ENCODE measurements at regions not wholly inside any gene's neighbourhood (a gene's known extent, or its start where the extent isn't known, plus 50 kb on each side); places are given as distances from the start of the nearest gene placed in this dataset.

- no peak for DNase-seq (ENCODE audit: low read depth)
These were observed 268.3 kb downstream of the MN1 start for GRCh38 chr22:27533105-27533745.

- DNase-seq (ENCODE audit: low read depth): peak; percentile 28
These were observed 266.8 kb downstream of the MN1 start for GRCh38 chr22:27534720-27535125.

GRCh38 chr22:27535452-27535851 is 266.1 kb downstream of the MN1 start:
- no peak for DNase-seq (ENCODE audit: low read depth)

GRCh38 chr22:27537501-27537900 is 264.1 kb downstream of the MN1 start:
- no peak for DNase-seq (ENCODE audit: low read depth)

- DNase-seq (ENCODE audit: low read depth): no peak
These were observed 262.9 kb downstream of the MN1 start for GRCh38 chr22:27538666-27539065.

GRCh38 chr22:27540247-27540646 is 261.3 kb downstream of the MN1 start:
- no peak for DNase-seq (ENCODE audit: low read depth)

- no peak for DNase-seq (ENCODE audit: low read depth)
These were observed 260.7 kb downstream of the MN1 start for GRCh38 chr22:27540656-27541396.

- no peak for DNase-seq (ENCODE audit: low read depth)
These were observed 259.7 kb downstream of the MN1 start for GRCh38 chr22:27541836-27542235.

- DNase-seq (ENCODE audit: low read depth): no peak
These were observed 259.0 kb downstream of the MN1 start for GRCh38 chr22:27542602-27543001.

- no peak for DNase-seq (ENCODE audit: low read depth)
These were observed 258.1 kb downstream of the MN1 start for GRCh38 chr22:27543460-27543859.

GRCh38 chr22:27545085-27545484 is 256.5 kb downstream of the MN1 start:
- no peak for DNase-seq (ENCODE audit: low read depth)

GRCh38 chr22:27546157-27546935 is 255.2 kb downstream of the MN1 start:
- no peak for DNase-seq (ENCODE audit: low read depth)

- no peak for DNase-seq (ENCODE audit: low read depth)
These were observed 250.2 kb downstream of the MN1 start for GRCh38 chr22:27551402-27551801.

GRCh38 chr22:27552176-27552575 is 249.4 kb downstream of the MN1 start:
- no peak for DNase-seq (ENCODE audit: low read depth)

GRCh38 chr22:27552863-27553262 is 248.7 kb downstream of the MN1 start:
- no peak for DNase-seq (ENCODE audit: low read depth)

GRCh38 chr22:27554106-27554811 is 247.3 kb downstream of the MN1 start:
- peak; percentile 59 for DNase-seq (ENCODE audit: low read depth)

GRCh38 chr22:27554841-27555456 is 246.6 kb downstream of the MN1 start:
- DNase-seq (ENCODE audit: low read depth): peak; percentile 15

- peak; percentile 57 for DNase-seq (ENCODE audit: low read depth)
These were observed 245.2 kb downstream of the MN1 start for GRCh38 chr22:27556371-27556770.

GRCh38 chr22:27557286-27558008 is 244.1 kb downstream of the MN1 start:
- no peak for DNase-seq (ENCODE audit: low read depth)

- DNase-seq (ENCODE audit: low read depth): no peak
These were observed 242.7 kb downstream of the MN1 start for GRCh38 chr22:27558658-27559371.

Data from Daoy (cell line).